Sigmoid colon (tissue), 6 donors: ENCODE measurements at regions not wholly inside any gene's neighbourhood (a gene's known extent, or its start where the extent isn't known, plus 50 kb on each side); places are given as distances from the start of the nearest gene placed in this dataset.
A peak's percentile ranks its signal among the peaks of the same experiment; 100 is the strongest.

Experiments used
- DNase-seq: peaks from one replicate; pipeline ENCODE4 v3.0.0-alpha.2; 2019
- H3K27ac ChIP-seq, 4 donors: fragments of 200-600 bp; sonication (generic); one replicate each; pipeline ENCODE4 v1.5.1; 2016 to 2019; ENCODE audit warnings: mild to moderate bottlenecking in 1 of 4
- H3K27me3 ChIP-seq, 3 donors: fragments of 200-600 bp; sonication (generic); one replicate each; pipeline ENCODE4 v1.5.1; 2019; ENCODE audit warnings: mild to moderate bottlenecking in 1 of 3
- H3K36me3 ChIP-seq, 4 donors: fragments of 200-600 bp; sonication (generic); one replicate each; pipeline ENCODE4 v1.5.1; 2016 to 2019
- H3K4me1 ChIP-seq, 4 donors: fragments of 200-600 bp; sonication (generic); one replicate each; pipeline ENCODE4 v1.5.1; 2017 to 2019
- H3K4me3 ChIP-seq, 4 donors: fragments of 200-600 bp; sonication (generic); one replicate each; pipeline ENCODE4 v1.5.1; 2017 to 2019; ENCODE audit warnings: mild to moderate bottlenecking in 2 of 4, moderate library complexity in 1 of 4
- H3K9me3 ChIP-seq, 4 donors: fragments of 200-600 bp in 3 of 4; sonication (generic) in 3 of 4; one replicate each; pipeline versions ENCODE4 v1.5.1 to v1.6.1; 2013 to 2019
- CTCF ChIP-seq, 4 experiments: fragments of 450-650 bp in 3 of 4; fragments of 200-600 bp in 1 of 4; IDR thresholded peaks; one replicate each; pipeline ENCODE4 v1.5.1; 2016 to 2019; ENCODE audit warnings: antibody characterized with exemption in 4 of 4, mild to moderate bottlenecking in 3 of 4, moderate library complexity in 2 of 4
- EP300 ChIP-seq, 4 donors: sonication (generic); formaldehyde crosslinking; IDR thresholded peaks; one replicate each; pipeline ENCODE4 v1.6.1; 2017; ENCODE audit warnings: antibody characterized with exemption in 4 of 4
- POLR2A ChIP-seq, 2 donors: fragments of 450-650 bp; IDR thresholded peaks; one replicate each; pipeline ENCODE4 v1.6.1; 2016; ENCODE audit warnings: antibody characterized with exemption in 2 of 2, mild to moderate bottlenecking in 2 of 2, moderate library complexity in 2 of 2
- POLR2AphosphoS5 ChIP-seq, 4 donors: sonication (generic); formaldehyde crosslinking; IDR thresholded peaks; one replicate each; pipeline ENCODE4 v1.6.1; 2017; ENCODE audit warnings: antibody characterized with exemption in 4 of 4
- WGBS, 2 donors: extraction: QIAGEN DNeasy Blood & Tissue Kit; methylation state at CpG; one replicate each; pipeline ENCODE4 v1.1.7; 2013; 5-methylcytosine and 5-hydroxymethylcytosine counted together
- intact Hi-C: fragments of 100-400 bp; cut with DNase I; formaldehyde crosslinking; loops from one replicate; pipeline ENCODE4 v1.15.1; 2023
- donor health status: healthy with polysubstance abuse.
- donor health status: healthy.

GRCh38 chr21:16367079-16367478 lies 637.3 kb downstream of the USP25 start:
- DNase-seq: no peak
- no peak for TF ChIP-seq EP300 (IDR thresholded peaks at IDR 0.05)
- TF ChIP-seq POLR2A (IDR thresholded peaks at IDR 0.05): no peak
- no peak for TF ChIP-seq CTCF (IDR thresholded peaks at IDR 0.05)
- no peak for TF ChIP-seq POLR2AphosphoS5 (IDR thresholded peaks at IDR 0.05)
- Histone ChIP-seq H3K9me3 (no peaks in the 10 kb centered on the region), H3K27me3 (no peaks in the 10 kb centered on the region), H3K36me3 (no peaks in the 10 kb centered on the region), H3K4me1 (peaks cover 0 to 9% (median 4%) of the 10 kb centered on the region in 4 donors), H3K27ac (no peak overlapping the region), H3K4me3 (no peak overlapping the region)
- intact Hi-C loops: no loop called here
- WGBS, 2 donors: 82 to 92% methylated on average over 1 of the region's 1 CpG

- TF ChIP-seq POLR2A (IDR thresholded peaks at IDR 0.05): no peak
- no peak for TF ChIP-seq POLR2AphosphoS5 (IDR thresholded peaks at IDR 0.05)
- no peak for TF ChIP-seq EP300 (IDR thresholded peaks at IDR 0.05)
- no peak for TF ChIP-seq CTCF (IDR thresholded peaks at IDR 0.05)
- intact Hi-C loops: no loop called here
Measured at GRCh38 chr21:16370186-16370585, 640.4 kb downstream of the USP25 start.

GRCh38 chr21:16372586-16372985 lies 642.8 kb downstream of the USP25 start:
- Histone ChIP-seq H3K4me3 (no peak overlapping the region), H3K27me3 (no peaks in the 10 kb centered on the region)
- intact Hi-C loops: no loop called here

More at GRCh38 chr21:16370186-16370585, 640.4 kb downstream of the USP25 start:
- no peak overlapping the region for H3K27ac ChIP-seq
- 84 to 90% methylated on average over 10 of the region's 10 CpGs for WGBS, 2 donors
- no peak overlapping the region for H3K4me3 ChIP-seq
- H3K27me3 ChIP-seq: no peaks in the 10 kb centered on the region
- no peaks in the 10 kb centered on the region for H3K9me3 ChIP-seq
- no peaks in the 10 kb centered on the region for H3K4me1 ChIP-seq
- no peaks in the 10 kb centered on the region for H3K36me3 ChIP-seq
- no peak for DNase-seq

GRCh38 chr21:16376673-16377072 lies 646.9 kb downstream of the USP25 start:
- no peaks in the 10 kb centered on the region for H3K36me3 ChIP-seq
- intact Hi-C loops: no loop called here
- no peaks in the 10 kb centered on the region for H3K9me3 ChIP-seq
- TF ChIP-seq POLR2AphosphoS5 (IDR thresholded peaks at IDR 0.05): no peak
- no peak for TF ChIP-seq CTCF (IDR thresholded peaks at IDR 0.05)
- no peak for TF ChIP-seq EP300 (IDR thresholded peaks at IDR 0.05)
- TF ChIP-seq POLR2A (IDR thresholded peaks at IDR 0.05): no peak
- no peak overlapping the region for H3K4me3 ChIP-seq
- H3K27ac ChIP-seq: peak overlapping the region in 3 of 4 donors; percentile 58 to 76 (median 67)
- no peaks in the 10 kb centered on the region for H3K27me3 ChIP-seq
- H3K4me1 ChIP-seq: peaks cover 0 to 36% (median 32%) of the 10 kb centered on the region in 4 donors
- 59 to 74% methylated on average over 2 of the region's 2 CpGs for WGBS, 2 donors
- DNase-seq: no peak

More at GRCh38 chr21:16372586-16372985, 642.8 kb downstream of the USP25 start:
- Histone ChIP-seq H3K9me3 (no peaks in the 10 kb centered on the region), H3K27ac (no peak overlapping the region), H3K36me3 (no peaks in the 10 kb centered on the region), H3K4me1 (peaks cover 0 to 23% (median 17%) of the 10 kb centered on the region in 4 donors)
- DNase-seq: no peak
- TF ChIP-seq CTCF (IDR thresholded peaks at IDR 0.05): no peak
- TF ChIP-seq EP300 (IDR thresholded peaks at IDR 0.05): no peak
- no peak for TF ChIP-seq POLR2A (IDR thresholded peaks at IDR 0.05)
- no peak for TF ChIP-seq POLR2AphosphoS5 (IDR thresholded peaks at IDR 0.05)

GRCh38 chr21:16377120-16377658 lies 647.4 kb downstream of the USP25 start:
- intact Hi-C loops: no loop called here
- no peak for DNase-seq
- WGBS, 2 donors: 81 to 82% methylated on average over 6 of the region's 6 CpGs
- TF ChIP-seq POLR2AphosphoS5 (IDR thresholded peaks at IDR 0.05): no peak
- no peak for TF ChIP-seq CTCF (IDR thresholded peaks at IDR 0.05)
- no peak for TF ChIP-seq EP300 (IDR thresholded peaks at IDR 0.05)
- TF ChIP-seq POLR2A (IDR thresholded peaks at IDR 0.05): no peak
- Histone ChIP-seq H3K27ac (peak overlapping the region in 3 of 4 donors; percentile 58 to 76 (median 67)), H3K4me1 (peaks cover 0 to 39% (median 33%) of the 10 kb centered on the region in 4 donors), H3K4me3 (no peak overlapping the region), H3K27me3 (no peaks in the 10 kb centered on the region), H3K9me3 (no peaks in the 10 kb centered on the region), H3K36me3 (no peaks in the 10 kb centered on the region)
